ENCODE measurements at regions not wholly inside any gene's neighbourhood (a gene's known extent, or its start where the extent isn't known, plus 50 kb on each side); places are given as distances from the start of the nearest gene placed in this dataset.
A peak's percentile ranks its signal among the peaks of the same experiment; 100 is the strongest.

GRCh38 chr3:177758126-177758525 is 560.8 kb upstream of the TBL1XR1 start:
- no peak for DNase-seq

- peak; percentile 95 for DNase-seq
These were observed 563.5 kb upstream of the TBL1XR1 start for GRCh38 chr3:177760803-177761202.

GRCh38 chr3:177764377-177764912 is 567.2 kb upstream of the TBL1XR1 start:
- peak; percentile 83 for DNase-seq

GRCh38 chr3:177764933-177765332 is 567.7 kb upstream of the TBL1XR1 start:
- DNase-seq: no peak

DNA sequence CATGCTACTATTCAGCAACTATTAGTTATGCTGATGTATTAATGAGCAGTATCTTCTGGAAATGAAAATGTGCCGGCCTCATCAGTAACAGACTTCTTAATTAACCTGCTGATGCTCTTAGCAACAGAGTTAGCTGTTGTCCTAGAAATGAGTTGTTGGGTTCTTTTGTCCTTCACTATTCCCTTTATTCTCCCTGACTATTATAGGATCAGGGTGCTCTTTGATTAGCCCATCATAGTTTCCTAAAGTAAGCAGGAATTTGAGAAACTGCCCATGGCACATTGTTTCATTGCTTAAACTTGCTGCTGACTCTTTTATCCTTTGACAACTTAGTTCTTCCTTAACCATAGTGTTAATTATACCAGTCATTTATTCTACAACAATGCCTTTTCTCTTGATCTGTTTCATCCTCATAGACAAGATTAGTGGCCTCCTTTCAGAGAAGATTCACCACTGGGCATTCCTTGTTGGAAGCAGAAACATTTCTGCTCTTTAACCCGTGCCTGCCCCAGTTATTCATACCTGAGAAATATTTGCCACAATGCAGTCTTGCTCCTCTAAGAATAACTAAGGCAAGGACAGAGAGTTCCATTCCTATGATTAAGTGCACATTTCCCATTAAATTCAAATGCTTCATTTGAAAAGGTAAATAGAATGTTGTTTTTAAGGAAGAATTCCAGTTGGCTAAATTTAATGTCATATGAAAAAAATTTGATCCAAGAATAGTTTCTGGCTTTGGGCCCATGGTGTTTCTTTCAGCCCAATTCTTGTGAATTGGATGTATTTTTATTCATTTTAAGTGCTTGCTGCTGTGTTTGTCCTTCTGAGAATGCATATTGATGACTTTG is 573.3 kb upstream of the TBL1XR1 start:
- DNase-seq: peak; percentile 88

- DNase-seq: no peak
These were observed 574.5 kb upstream of the TBL1XR1 start for GRCh38 chr3:177771780-177772179.

GRCh38 chr3:177772908-177773557 is 575.8 kb upstream of the TBL1XR1 start:
- DNase-seq: no peak

DNA sequence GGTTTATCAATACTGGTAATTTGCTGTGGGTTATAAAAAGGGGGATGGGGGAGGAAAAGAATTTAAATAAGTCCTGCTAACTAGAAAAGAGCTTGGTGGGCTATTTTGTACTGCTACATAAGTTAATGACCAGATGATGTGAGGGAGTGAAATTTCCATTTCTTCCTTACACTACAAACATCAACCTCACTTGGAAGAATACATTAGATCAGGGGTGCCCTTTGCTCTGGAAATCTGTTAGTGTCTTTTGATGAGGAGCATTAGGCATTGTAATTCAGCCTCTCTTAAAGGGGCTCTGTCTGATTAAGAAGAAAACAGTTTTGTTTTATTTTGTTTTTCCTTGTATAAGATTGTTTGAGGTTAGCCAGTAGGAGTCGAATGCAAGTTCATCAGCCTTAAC is 576.4 kb upstream of the TBL1XR1 start:
- DNase-seq: no peak

DNA sequence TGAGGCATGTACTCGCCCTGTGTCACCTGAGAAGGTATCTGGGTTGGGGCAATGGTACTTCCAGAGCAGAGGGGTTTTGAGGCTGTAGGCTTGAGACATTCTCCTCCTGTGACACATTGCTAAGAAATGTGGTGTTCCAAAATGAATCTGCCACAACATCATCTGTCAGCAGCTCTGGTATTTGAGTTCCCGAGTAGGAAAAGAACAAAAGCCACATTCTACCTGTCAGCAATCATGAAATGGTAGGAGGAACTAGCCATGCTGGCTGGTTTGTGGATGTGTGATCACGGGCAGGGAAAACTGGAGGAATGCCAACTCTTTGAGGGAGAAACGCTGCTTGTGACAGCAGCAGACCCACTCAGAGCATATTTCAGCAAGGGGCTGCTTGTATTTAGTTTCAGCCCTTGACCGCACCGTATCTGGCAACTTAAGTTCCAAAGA is 579.4 kb upstream of the TBL1XR1 start:
- peak; percentile 94 for DNase-seq

DNA sequence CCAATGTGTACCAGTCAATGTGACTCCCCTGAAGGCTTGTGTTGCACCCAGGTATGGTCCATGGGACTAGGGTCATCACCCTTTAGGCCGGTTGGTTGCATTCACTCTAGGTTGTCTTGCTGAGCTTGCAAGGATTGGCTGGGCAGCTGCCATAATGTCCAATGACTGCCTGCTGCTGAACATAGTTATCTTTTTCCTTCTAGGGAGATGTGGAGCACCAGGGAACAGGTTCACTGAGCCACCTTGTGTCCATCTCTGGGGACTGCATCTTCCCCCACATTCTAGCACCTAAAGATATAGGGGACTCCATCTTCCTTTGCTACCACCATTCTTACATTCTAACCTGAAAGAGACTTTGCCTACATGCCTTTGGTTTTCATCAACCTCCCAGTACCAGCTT is 580.4 kb upstream of the TBL1XR1 start:
- peak; percentile 61 for DNase-seq

DNA sequence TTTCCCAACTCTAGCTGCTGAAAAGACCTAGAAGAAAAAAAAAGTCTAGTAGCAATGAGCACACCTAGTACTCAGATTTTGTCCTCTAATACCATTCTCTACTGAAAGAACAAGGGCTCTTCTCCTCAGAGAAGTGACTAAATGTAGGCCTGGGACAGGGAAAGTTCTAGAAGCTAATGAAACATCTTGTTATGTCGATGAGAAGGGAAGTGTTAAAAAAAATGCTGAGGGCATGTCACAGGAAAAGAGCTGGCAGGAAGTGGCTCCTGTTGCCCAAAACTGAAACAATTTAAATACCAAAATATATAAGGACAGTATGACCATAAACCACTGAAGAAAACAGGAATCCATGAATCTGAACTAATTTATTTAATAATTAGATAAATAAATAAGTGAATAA is 581.4 kb upstream of the TBL1XR1 start:
- DNase-seq: no peak

DNA sequence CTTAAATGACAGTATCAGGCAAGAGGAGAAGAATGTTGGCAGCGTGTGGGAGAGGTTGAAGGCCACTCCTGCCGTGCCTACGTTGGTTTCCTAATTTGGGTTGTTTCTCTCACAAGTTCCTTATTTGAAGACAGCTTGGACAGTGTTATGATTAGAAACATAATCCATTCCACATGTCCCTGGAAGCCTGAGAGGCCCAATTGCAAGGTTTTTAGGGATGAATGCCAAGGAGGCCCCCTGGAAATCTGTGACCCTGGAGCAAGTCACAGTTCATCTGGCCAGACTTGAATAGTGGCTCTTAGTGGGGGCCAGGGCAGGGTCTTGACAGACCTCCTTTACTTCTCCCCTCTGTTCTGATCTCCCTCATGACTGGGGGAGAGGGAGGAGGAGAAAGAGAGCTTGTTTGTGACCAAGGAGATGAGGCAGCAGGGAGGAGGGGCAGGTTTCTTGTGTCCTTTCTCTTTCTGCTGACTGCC is 584.4 kb upstream of the TBL1XR1 start:
- DNase-seq: peak; percentile 90

DNA sequence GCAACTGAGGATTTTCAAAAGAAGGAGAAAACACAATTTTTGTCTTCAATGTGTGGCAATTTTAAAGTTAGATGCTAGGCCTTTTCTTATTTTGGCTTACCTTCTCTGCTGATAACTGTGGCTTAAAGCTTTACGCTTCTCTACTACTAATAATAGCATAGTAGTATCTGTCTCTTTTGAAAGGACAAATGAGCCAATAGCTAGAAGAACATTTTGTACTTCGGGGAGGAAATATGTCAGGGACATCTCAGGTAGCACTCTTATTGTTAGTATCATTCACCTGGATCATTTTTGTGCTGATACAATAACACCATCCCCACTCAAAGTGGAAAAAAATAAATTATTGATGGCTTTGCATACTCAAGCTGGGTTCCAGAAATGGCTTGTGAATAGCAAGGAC is 586.1 kb upstream of the TBL1XR1 start:
- no peak for DNase-seq

GRCh38 chr3:177783767-177784166 is 586.5 kb upstream of the TBL1XR1 start:
- DNase-seq: no peak

- DNase-seq: no peak
These were observed 590.2 kb upstream of the TBL1XR1 start for GRCh38 chr3:177787279-177788041.

DNA sequence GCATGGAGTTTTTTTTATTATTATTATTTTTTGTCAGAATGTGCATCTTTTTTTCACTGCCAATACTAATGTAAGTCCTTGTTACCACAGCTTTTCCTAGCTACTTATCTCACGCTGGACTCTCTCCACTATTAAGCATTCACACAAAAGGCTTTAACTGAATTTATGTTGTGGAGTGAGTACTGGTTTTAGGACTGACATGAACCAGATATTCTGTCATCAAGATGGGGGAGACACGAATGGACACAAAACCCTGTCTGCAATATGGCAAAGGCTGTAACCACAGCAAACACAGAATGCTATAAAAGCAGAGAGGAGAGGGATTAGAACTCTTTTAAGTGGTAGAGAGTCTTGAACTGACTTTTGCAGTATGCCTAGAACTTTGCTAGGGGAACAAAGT is 592.2 kb upstream of the TBL1XR1 start:
- DNase-seq: no peak

- DNase-seq: peak; percentile 79
These were observed 595.2 kb upstream of the TBL1XR1 start for GRCh38 chr3:177792311-177793030.

- no peak for DNase-seq
These were observed 596.2 kb upstream of the TBL1XR1 start for GRCh38 chr3:177793451-177793850.

GRCh38 chr3:177795216-177795615 is 597.9 kb upstream of the TBL1XR1 start:
- no peak for DNase-seq

GRCh38 chr3:177795859-177796258 is 598.6 kb upstream of the TBL1XR1 start:
- no peak for DNase-seq

DNA sequence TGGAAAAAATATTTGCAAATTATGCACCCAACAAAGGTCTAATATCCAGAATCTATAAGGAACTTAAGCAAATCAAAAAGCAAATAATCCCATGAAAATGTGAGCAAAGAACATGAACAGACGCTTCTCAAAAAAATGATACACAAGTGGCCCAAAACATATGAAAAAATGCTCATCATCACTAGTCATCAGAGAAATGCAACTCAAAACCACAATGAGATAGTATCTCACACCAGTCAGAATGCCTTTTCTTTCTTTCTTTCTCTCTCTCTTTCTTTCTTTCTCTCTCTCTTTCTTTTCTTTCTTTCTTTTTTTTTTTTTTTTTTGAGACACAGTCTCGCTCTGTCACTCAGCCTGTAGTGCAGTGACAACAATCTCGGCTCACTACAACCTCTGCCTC is 602.9 kb upstream of the TBL1XR1 start:
- DNase-seq: peak; percentile 75

- DNase-seq: peak; percentile 71
These were observed 603.3 kb upstream of the TBL1XR1 start for GRCh38 chr3:177800561-177800960.

All from fibroblast of skin of right biceps (primary cell).